Upper lobe of right lung (tissue), 1 donor: ENCODE measurements at regions not wholly inside any gene's neighbourhood (a gene's known extent, or its start where the extent isn't known, plus 50 kb on each side); places are given as distances from the start of the nearest gene placed in this dataset.

ENCODE experiments used
- ATAC-seq: fragments of 200-7000 bp; cut with Tn5 transposase; one replicate; pipeline ENCODE4 v1.9.1; 2020; ENCODE audit warnings: mild to moderate bottlenecking, moderate library complexity
- DNase-seq: peaks from one replicate; pipeline ENCODE4 v3.0.0-alpha.2; 2020
- H3K27ac ChIP-seq: fragments of 200-600 bp; one replicate; pipeline ENCODE4 v1.8.0; 2022
- H3K27me3 ChIP-seq: fragments of 200-600 bp; one replicate; pipeline ENCODE4 v1.8.0; 2022; ENCODE audit warnings: mild to moderate bottlenecking
- H3K36me3 ChIP-seq: fragments of 200-600 bp; one replicate; pipeline ENCODE4 v1.8.0; 2022
- H3K4me1 ChIP-seq: fragments of 200-600 bp; one replicate; pipeline ENCODE4 v1.8.0; 2022
- H3K4me3 ChIP-seq: fragments of 200-600 bp; one replicate; pipeline ENCODE4 v1.8.0; 2022; ENCODE audit warnings: mild to moderate bottlenecking
- H3K9me3 ChIP-seq: fragments of 200-600 bp; one replicate; pipeline ENCODE4 v1.8.0; 2022
- intact Hi-C: fragments of 100-400 bp; cut with DNase I; formaldehyde crosslinking; loops from one replicate; pipeline ENCODE4 v1.11.0; 2022
- TF ChIP-seq, protein P1 (sequence below): fragments of 200-600 bp; IDR thresholded peaks from one replicate; pipeline ENCODE4 v1.8.0; 2022; ENCODE audit warnings: antibody characterized with exemption
- donor health status: DM: no; HTN: yes; CAD: no; lungs with severe emphysema.

DNA sequence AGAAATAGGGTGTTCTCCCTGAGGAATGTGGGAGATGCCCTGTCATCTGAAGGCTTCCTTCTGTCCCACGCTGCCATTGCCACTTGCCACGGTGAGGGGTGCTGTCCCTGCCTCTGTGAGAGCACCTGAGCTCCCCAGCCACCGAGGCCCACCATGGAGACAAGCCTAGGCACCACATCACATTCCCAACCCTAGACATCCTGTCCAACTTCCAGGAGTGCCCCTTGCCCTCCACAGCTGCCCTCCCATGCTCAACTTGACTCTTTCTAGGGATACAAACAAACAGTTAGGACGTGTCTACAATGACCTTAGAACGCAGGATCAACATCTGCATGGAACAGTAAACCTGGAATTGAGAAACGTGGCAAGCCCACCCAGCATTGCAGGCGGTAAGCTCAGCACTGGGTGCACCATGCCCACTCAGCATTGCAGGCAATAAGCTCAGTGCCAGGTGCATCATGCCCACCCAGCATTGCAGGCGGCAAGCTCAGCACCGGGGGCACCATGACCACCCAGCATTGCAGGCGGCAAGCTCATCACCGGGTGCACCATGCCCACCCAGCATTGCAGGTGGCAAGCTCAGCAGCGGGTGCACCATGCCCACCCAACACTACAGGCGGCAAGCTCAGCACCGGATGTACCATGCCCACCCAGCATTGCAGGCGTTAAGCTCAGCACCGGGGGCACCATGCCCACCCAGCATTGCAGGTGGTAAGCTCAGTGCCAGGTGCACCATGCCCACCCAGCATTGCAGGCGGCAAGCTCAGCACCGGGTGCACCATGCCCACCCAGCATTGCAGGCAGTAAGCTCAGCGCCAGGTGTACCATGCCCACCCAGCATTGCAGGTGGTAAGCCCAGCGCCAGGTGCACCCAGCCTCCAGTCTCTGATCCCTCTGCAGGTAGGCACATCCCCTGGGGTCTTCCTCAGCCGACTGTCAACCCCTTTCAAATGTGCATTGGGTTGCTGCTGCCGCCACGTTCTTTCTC lies 1463.9 kb downstream of the TBC1D22A start:
- no peak for ATAC-seq
- DNase-seq, result no peak
- no peaks in the 10 kb centered on the region for H3K9me3 ChIP-seq
- no peak overlapping the region for H3K27ac ChIP-seq
- no peaks in the 10 kb centered on the region for H3K4me1 ChIP-seq
- intact Hi-C loops, result no loop called here
- TF ChIP-seq, protein P1, sequence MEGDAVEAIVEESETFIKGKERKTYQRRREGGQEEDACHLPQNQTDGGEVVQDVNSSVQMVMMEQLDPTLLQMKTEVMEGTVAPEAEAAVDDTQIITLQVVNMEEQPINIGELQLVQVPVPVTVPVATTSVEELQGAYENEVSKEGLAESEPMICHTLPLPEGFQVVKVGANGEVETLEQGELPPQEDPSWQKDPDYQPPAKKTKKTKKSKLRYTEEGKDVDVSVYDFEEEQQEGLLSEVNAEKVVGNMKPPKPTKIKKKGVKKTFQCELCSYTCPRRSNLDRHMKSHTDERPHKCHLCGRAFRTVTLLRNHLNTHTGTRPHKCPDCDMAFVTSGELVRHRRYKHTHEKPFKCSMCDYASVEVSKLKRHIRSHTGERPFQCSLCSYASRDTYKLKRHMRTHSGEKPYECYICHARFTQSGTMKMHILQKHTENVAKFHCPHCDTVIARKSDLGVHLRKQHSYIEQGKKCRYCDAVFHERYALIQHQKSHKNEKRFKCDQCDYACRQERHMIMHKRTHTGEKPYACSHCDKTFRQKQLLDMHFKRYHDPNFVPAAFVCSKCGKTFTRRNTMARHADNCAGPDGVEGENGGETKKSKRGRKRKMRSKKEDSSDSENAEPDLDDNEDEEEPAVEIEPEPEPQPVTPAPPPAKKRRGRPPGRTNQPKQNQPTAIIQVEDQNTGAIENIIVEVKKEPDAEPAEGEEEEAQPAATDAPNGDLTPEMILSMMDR, result no peak
- H3K36me3 ChIP-seq, result no peaks in the 10 kb centered on the region
- no peak overlapping the region for H3K4me3 ChIP-seq
- no peaks in the 10 kb centered on the region for H3K27me3 ChIP-seq

DNA sequence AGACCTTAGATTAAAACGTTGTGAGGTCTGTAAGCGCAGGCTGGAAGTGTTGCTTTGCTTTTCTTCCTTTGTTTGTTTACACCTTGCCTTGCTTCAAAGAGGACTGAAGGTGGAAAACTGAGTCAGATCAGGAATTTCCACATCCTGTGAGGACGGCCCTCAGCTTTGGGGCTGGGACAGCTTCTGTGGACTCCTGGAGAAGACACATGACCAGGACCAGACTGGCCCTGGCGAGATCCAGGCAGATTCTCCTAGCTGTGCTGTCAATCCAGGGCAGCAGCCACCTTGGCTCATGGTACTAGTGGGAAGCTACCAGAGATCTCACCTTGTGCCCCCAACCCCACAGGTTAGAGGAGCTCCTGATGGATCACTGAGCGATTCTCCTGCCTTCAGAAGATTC lies 1461.9 kb downstream of the TBC1D22A start:
- Histone ChIP-seq H3K9me3 (no peaks in the 10 kb centered on the region), H3K27ac (no peak overlapping the region), H3K27me3 (no peaks in the 10 kb centered on the region), H3K4me1 (no peaks in the 10 kb centered on the region), H3K36me3 (no peaks in the 10 kb centered on the region), H3K4me3 (no peak overlapping the region)
- no peak for ATAC-seq
- no peak for DNase-seq
- TF ChIP-seq, protein P1, result no peak
- intact Hi-C loops, result no loop called here

DNA sequence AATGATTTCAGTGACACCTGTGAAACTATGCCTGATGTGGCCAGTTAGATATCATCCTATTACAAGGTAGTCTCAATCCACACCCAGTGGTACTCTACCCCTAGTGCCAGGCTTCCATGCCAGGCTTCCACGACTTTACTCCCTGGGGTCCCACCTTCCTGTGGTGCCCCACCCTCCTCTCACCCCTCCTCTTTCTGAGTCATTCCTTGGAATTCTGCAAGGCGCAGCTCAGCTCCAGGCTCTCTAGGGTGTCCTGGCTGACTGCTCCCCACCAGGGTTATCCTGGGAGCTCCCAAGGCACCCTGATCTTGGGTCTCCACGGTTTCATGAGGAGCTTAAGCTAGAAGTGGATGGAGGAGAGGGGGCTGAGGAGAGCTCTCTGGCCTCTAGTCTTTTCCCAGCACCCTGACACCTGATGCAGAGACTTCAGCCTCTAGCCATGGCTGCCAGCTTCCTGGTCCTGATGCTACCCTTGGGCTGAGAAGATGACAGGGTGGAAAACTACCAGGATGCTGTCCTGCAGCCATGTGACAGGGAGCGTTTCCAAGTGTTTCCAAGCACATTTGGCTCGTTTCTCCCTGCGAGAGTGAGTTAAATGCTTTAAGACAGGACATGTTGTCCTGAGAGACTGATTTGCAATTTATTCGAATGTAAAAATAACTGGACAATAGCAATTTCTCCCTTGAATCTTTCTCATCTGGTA lies 1461.2 kb downstream of the TBC1D22A start:
- Histone ChIP-seq H3K4me1 (no peaks in the 10 kb centered on the region), H3K9me3 (no peaks in the 10 kb centered on the region), H3K27ac (no peak overlapping the region), H3K4me3 (no peak overlapping the region), H3K36me3 (no peaks in the 10 kb centered on the region), H3K27me3 (no peaks in the 10 kb centered on the region)
- ATAC-seq (no peak), DNase-seq (no peak)
- TF ChIP-seq, protein P1, result no peak
- intact Hi-C loops, result no loop called here

DNA sequence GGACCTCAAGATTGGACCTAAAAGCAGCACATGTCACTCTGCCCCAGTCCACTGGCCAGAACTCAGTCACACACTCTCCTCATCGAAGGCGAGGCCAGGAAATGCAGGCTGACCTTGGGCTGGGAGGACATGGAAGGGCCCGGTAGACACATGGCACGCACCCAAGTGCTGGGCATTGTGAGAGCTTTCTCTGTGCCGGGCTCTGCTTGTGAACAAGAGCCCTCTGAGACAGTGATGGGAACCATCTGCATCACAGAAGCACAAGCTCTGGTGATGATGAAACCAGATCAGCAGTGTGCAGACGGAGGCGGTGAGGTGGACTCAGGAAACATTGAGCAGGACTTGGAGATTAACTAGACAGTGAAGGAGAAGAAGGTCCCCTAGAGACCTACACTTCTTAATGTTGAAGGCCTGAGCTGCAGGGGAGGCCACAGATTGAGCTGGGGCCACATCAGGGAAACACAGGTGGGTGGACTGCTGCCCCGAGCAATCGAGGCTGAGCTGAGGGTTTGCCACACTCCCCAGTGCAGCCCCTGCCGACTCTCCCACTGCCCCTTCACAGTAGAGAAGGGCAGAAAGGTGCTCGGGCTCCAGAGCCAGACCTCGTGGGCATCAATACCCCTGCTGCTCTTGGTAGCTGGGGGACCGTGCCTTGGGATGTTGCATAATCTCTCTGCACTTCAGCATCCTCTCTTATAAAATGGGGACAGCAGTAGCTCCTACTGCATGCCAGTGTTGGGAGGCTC lies 1460.5 kb downstream of the TBC1D22A start:
- H3K9me3 ChIP-seq, result no peaks in the 10 kb centered on the region
- no peaks in the 10 kb centered on the region for H3K36me3 ChIP-seq
- intact Hi-C loops, result no loop called here
- no peaks in the 10 kb centered on the region for H3K4me1 ChIP-seq
- no peak overlapping the region for H3K4me3 ChIP-seq
- H3K27ac ChIP-seq, result no peak overlapping the region
- ATAC-seq (no peak), DNase-seq (no peak)
- TF ChIP-seq, protein P1, result no peak
- H3K27me3 ChIP-seq, result no peaks in the 10 kb centered on the region

DNA sequence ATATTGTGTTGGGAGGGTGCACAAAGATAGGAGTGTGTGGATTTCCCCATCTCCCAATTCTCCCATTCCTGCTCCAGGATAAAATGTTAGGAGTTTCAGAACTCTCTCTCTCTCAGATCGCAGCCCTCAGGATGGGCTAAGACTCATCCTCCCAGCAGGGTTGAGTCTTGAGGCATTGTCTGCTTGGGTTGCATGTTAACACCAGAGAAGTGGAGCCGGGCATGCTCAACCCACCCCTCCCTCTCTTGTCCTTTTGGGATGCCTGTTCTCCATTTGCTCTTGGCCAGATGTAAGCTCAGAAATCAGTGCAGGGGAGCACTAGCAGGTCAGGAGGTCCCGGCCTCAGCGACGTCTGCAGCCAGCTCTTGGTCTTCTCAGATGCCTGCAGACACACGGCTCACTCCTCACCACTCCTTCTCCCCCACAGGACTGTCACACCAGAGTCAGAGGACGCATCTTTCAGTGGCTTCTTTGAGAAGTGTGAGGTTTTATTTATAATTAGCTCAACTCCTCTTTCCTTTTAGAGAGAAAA lies 1456.5 kb downstream of the TBC1D22A start:
- H3K4me3 ChIP-seq, result no peak overlapping the region
- H3K9me3 ChIP-seq, result no peaks in the 10 kb centered on the region
- H3K36me3 ChIP-seq, result no peaks in the 10 kb centered on the region
- H3K27me3 ChIP-seq, result no peaks in the 10 kb centered on the region
- H3K27ac ChIP-seq, result no peak overlapping the region
- TF ChIP-seq, protein P1, result no peak
- ATAC-seq, result no peak
- no peak for DNase-seq
- intact Hi-C loops, result no loop called here
- no peaks in the 10 kb centered on the region for H3K4me1 ChIP-seq
